Spleen (tissue), 7 donors: ENCODE measurements at regions not wholly inside any gene's neighbourhood (a gene's known extent, or its start where the extent isn't known, plus 50 kb on each side); places are given as distances from the start of the nearest gene placed in this dataset.

ENCODE experiments used
- POLR2A ChIP-seq, 3 donors: fragments of 450-650 bp; IDR thresholded peaks; one replicate each; pipeline ENCODE4 v1.5.1; 2017; ENCODE audit warnings: antibody characterized with exemption in 3 of 3, mild to moderate bottlenecking in 1 of 3
- TF ChIP-seq, protein P1 (sequence below), 11 experiments: fragments of 200-600 bp in 7 of 11; fragments of 450-650 bp in 4 of 11; sonication (generic) in 4 of 11; IDR thresholded peaks in 8 of 11; conservative IDR thresholded peaks in 3 of 11; 1 replicate in 7 of 11; 2 replicates in 4 of 11; pipeline versions ENCODE4 v1.4.0 to v1.8.0; 2016 to 2021; ENCODE audit warnings: antibody characterized with exemption in 11 of 11, inconsistent platforms in 4 of 11, mild to moderate bottlenecking in 1 of 11
- donor health status: DM: no; HTN: no; CAD: no; lungs with moderate emphysema.
- donor health status: DM: no; HTN: no; CAD: no.
- donor health status: DM: no; HTN: no; CAD: no.

DNA sequence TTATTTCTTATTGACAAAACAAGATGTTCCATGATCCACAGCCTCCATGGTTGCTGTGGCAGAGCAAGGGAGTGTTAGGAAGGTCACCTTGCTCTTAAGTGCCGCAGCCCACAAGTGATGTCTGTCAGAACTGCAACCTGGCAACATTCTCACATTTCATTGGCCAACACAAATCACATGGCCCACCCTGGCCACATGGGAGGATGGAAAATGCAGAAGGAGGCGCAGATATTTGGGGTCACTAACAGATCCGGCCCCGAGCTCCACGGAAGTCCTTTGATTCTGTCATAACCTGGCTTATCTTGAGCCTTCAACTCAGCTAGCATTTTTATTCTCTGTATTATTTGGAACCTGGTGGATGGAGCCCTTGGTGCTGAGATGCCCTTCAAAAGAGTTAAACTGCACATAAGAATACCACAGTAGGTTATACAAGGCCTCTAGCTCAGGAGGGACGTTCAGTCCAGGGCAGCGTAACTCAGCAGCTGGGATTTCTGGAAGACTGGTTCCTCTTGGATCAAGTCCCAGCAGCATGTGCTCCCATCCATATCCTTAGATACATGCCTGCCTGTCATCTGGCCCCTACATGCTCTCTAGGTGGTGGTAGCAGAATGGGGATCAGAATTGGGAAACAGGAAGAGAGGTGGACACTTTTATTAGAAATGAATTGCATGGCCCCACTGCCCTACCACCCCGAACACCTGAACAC is 508.1 kb downstream of the HAPSTR1 start:
- TF ChIP-seq, protein P1, sequence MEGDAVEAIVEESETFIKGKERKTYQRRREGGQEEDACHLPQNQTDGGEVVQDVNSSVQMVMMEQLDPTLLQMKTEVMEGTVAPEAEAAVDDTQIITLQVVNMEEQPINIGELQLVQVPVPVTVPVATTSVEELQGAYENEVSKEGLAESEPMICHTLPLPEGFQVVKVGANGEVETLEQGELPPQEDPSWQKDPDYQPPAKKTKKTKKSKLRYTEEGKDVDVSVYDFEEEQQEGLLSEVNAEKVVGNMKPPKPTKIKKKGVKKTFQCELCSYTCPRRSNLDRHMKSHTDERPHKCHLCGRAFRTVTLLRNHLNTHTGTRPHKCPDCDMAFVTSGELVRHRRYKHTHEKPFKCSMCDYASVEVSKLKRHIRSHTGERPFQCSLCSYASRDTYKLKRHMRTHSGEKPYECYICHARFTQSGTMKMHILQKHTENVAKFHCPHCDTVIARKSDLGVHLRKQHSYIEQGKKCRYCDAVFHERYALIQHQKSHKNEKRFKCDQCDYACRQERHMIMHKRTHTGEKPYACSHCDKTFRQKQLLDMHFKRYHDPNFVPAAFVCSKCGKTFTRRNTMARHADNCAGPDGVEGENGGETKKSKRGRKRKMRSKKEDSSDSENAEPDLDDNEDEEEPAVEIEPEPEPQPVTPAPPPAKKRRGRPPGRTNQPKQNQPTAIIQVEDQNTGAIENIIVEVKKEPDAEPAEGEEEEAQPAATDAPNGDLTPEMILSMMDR (IDR thresholded peaks at IDR 0.05 in 8 of 11, conservative IDR thresholded peaks at IDR 0.05 in 3 of 11), result no peak
- no peak for TF ChIP-seq POLR2A (IDR thresholded peaks at IDR 0.05)
